HTR-8/SVneo (cell line): ENCODE measurements at regions not wholly inside any gene's neighbourhood (a gene's known extent, or its start where the extent isn't known, plus 50 kb on each side); places are given as distances from the start of the nearest gene placed in this dataset.

Source experiments
- DNase-seq: peaks from one replicate; pipeline ENCODE4 v3.0.0; 2011; ENCODE audit warnings: low spot score, mixed read lengths; ENCODE audit not compliant: insufficient read length
- FAIRE-seq: peaks from 2 replicates; lab custom pipeline; 2011; peaks lifted over from hg19 to GRCh38; lab: Jason Lieb, UNC

- DNase-seq = no peak
- no peak for FAIRE-seq
Observed at GRCh38 chr14:101506926-101507835, 54.1 kb upstream of the DIO3 start.

GRCh38 chr14:101507836-101508150 lies 53.5 kb upstream of the DIO3 start:
- no peak for DNase-seq
- no peak for FAIRE-seq

GRCh38 chr14:101508196-101508947 lies 52.9 kb upstream of the DIO3 start:
- FAIRE-seq = no peak
- DNase-seq = no peak

- FAIRE-seq (no peak), DNase-seq (no peak)
Observed at GRCh38 chr14:101508948-101509729, 52.2 kb upstream of the DIO3 start.

- DNase-seq (no peak), FAIRE-seq (no peak)
Observed at GRCh38 chr14:101509730-101510371, 51.4 kb upstream of the DIO3 start.

- no peak for FAIRE-seq
- DNase-seq = no peak
Observed at GRCh38 chr14:101511199-101511598, 50.1 kb upstream of the DIO3 start.
